Prostate gland (tissue), 2 donors: ENCODE measurements at regions not wholly inside any gene's neighbourhood (a gene's known extent, or its start where the extent isn't known, plus 50 kb on each side); places are given as distances from the start of the nearest gene placed in this dataset.

Source experiments
- DNase-seq: peaks from one replicate; pipeline ENCODE4 v3.0.0-alpha.2; 2019; ENCODE audit warnings: low spot score
- H3K27ac ChIP-seq, 2 donors: fragments of 200-600 bp; sonication (generic); 2 replicates each; pipeline ENCODE4 v1.5.1; 2017 to 2019
- H3K27me3 ChIP-seq: fragments of 200-600 bp; sonication (generic); replicated peaks from 2 replicates; pipeline ENCODE4 v1.5.1; 2019; ENCODE audit not compliant: insufficient read depth
- H3K36me3 ChIP-seq, 2 donors: fragments of 200-600 bp; sonication (generic); 1 replicate in 1 of 2; 2 replicates in 1 of 2; pipeline versions ENCODE4 v1.5.1 to v1.8.1; 2017 to 2019
- H3K4me1 ChIP-seq: fragments of 200-600 bp; sonication (generic); replicated peaks from 2 replicates; pipeline ENCODE4 v1.5.1; 2019
- H3K4me3 ChIP-seq, 2 donors: fragments of 200-600 bp; sonication (generic); 2 replicates each; pipeline ENCODE4 v1.5.1; 2017 to 2019
- H3K9me3 ChIP-seq: fragments of 200-600 bp; sonication (generic); 2 replicates; pipeline ENCODE4 v1.5.1; 2017
- POLR2A ChIP-seq: fragments of 450-650 bp; IDR thresholded peaks from one replicate; pipeline ENCODE4 v1.6.1; 2016; ENCODE audit warnings: antibody characterized with exemption, mild to moderate bottlenecking
- POLR2AphosphoS5 ChIP-seq: sonication (generic); formaldehyde crosslinking; IDR thresholded peaks from one replicate; pipeline ENCODE4 v1.6.1; 2017; ENCODE audit warnings: antibody characterized with exemption
- WGBS: methylation state at CpG from one replicate; pipeline ENCODE4 v1.1.5; 2018; 5-methylcytosine and 5-hydroxymethylcytosine counted together
- intact Hi-C: fragments of 100-400 bp; cut with DNase I; formaldehyde crosslinking; loops from one replicate; pipeline ENCODE4 v1.14.2; 2022
- TF ChIP-seq, protein P1 (sequence below), 4 experiments: fragments of 200-600 bp in 2 of 4; fragments of 450-650 bp in 2 of 4; sonication (generic) in 2 of 4; IDR thresholded peaks; 1 replicate in 3 of 4; 2 replicates in 1 of 4; pipeline ENCODE4 v1.5.1; 2016 to 2019; ENCODE audit warnings: antibody characterized with exemption in 4 of 4, mild to moderate bottlenecking in 2 of 4, moderate library complexity in 2 of 4

DNA sequence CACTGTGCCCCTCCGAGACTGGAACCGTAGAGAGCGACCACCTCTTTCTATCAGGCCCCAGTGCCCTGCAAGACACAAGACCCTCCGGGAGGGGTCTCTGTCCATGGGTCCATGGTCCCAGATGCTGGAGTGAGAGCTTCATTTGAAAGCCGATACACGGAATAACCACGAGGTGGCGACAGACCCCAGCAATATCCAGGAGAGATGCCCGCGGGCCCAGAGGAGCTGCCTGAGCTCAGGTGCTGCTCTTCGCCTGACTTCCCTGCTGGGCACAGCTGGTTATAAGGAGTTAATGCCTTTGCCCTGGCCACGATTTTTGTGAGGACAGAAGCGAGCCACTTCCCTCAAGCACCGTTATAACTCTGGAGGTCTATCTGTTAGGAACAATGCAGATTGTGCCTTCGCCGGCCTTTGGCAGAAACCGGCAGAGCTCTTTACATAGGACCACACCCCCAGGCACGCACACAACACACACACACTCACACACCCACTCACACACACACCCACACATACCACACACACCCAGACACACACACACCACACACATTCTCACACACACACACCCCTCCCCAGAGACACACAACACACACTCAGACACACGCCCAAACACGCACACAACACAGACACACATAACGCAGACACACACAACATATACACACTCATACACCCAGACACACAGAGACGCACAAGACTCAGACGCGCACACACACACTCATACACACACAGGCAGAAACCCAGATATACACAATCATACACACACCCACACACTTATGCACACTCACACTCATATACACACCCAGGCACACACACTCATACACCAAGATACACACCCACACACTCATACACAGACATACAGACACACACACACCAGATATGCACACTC lies 436.4 kb downstream of the SOX9 start:
- intact Hi-C loops: no loop called here
- no peaks in the 10 kb centered on the region for H3K36me3 ChIP-seq

DNA sequence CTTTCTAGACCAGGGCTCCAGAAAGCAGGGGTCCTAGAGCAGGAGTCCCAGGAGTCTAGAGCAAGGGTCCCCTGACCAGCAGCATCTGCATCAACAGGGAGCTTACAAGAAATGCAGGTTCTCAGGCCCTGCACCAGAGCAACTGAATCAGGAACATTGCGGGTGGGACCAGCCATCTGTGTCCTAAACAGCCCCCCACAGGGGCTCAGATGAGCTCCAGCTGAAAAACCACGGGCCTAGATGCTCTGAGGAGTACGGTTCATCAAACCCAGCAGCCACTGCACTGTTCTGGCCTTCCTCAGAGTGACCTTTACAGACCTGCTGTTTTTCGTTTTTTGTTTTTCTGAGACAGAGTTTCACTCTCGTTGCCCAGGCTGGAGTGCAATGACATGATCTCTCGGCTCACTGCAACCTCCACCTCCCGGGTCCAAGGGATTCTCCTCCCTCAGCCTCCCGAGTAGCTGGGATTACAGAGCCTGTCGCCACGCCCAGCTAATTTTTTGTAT lies 438.2 kb downstream of the SOX9 start:
- intact Hi-C loops: no loop called here

More for the DNA sequence above, 436.4 kb downstream of the SOX9 start:
- no peaks in the 10 kb centered on the region for H3K27me3 ChIP-seq
- no peak for TF ChIP-seq POLR2A
- TF ChIP-seq, protein P1, sequence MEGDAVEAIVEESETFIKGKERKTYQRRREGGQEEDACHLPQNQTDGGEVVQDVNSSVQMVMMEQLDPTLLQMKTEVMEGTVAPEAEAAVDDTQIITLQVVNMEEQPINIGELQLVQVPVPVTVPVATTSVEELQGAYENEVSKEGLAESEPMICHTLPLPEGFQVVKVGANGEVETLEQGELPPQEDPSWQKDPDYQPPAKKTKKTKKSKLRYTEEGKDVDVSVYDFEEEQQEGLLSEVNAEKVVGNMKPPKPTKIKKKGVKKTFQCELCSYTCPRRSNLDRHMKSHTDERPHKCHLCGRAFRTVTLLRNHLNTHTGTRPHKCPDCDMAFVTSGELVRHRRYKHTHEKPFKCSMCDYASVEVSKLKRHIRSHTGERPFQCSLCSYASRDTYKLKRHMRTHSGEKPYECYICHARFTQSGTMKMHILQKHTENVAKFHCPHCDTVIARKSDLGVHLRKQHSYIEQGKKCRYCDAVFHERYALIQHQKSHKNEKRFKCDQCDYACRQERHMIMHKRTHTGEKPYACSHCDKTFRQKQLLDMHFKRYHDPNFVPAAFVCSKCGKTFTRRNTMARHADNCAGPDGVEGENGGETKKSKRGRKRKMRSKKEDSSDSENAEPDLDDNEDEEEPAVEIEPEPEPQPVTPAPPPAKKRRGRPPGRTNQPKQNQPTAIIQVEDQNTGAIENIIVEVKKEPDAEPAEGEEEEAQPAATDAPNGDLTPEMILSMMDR (IDR thresholded peaks at IDR 0.05): peak; percentile 66 to 83 (median 70)
- no peaks in the 10 kb centered on the region for H3K9me3 ChIP-seq
- no peaks in the 10 kb centered on the region for H3K4me1 ChIP-seq
- H3K4me3 ChIP-seq: no peak overlapping the region
- DNase-seq: peak; percentile 65
- no peak overlapping the region for H3K27ac ChIP-seq
- 38% methylated on average over 24 of the region's 24 CpGs for WGBS

DNA sequence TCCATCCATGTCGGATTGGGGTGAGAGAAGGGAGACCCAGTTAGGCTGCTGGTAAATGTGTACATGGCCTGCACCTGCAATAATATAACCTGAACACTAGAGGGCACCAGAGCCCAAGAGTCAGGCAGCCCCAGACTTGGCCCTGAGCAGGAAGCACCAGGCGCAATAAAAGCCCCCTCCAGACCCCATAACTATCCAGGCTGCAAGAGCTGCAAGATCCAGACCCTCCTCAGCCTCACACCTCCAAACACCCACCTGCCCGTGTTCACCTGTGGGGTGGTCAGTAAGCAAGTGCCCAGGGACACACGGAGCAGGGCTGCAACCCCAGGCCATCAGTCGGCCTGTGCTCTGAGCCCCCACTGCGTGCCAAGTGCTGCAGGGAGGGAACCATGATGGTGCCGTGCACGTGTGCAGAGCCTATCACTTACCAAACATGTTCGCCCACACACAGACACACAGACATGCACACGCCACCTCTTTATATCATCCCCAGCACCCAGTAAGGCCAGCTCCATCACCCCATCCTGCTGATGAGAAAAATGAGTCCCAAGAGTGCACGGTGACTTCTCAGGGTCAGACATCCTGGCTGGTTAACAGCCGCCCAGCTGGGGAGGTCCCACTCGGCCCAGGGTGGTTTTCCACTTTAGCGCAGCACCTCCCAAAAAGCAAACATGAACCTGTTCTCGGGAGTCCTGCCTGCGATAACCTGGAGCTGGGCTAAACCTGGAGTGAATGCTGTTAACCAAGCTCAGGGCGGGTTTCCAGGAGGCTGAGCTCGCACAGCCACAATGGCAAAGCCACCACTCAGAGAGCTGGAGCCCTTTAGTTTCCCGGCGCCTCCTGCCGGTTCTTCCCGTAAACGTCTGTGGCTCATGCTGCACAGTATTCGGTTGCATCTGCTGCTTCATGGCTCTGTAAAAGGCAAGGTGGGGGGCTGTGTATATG lies 439.8 kb downstream of the SOX9 start:
- intact Hi-C loops: no loop called here
- Histone ChIP-seq H3K27ac (no peak overlapping the region), H3K4me3 (no peak overlapping the region), H3K4me1 (no peaks in the 10 kb centered on the region), H3K9me3 (no peaks in the 10 kb centered on the region), H3K36me3 (no peaks in the 10 kb centered on the region), H3K27me3 (no peaks in the 10 kb centered on the region)
- WGBS: 53% methylated on average over 22 of the region's 24 CpGs
- TF ChIP-seq, protein P1 (IDR thresholded peaks at IDR 0.05): peak; percentile 82 to 88 (median 84)
- no peak for TF ChIP-seq POLR2AphosphoS5
- peak; percentile 69 for DNase-seq

More for the DNA sequence above, 438.2 kb downstream of the SOX9 start:
- no peak overlapping the region for H3K4me3 ChIP-seq
- no peaks in the 10 kb centered on the region for H3K27me3 ChIP-seq
- H3K27ac ChIP-seq: no peak overlapping the region
- no peaks in the 10 kb centered on the region for H3K36me3 ChIP-seq
- TF ChIP-seq, protein P1 (IDR thresholded peaks at IDR 0.05): no peak
- no peak for TF ChIP-seq POLR2AphosphoS5
- TF ChIP-seq POLR2A: no peak
- WGBS: 89% methylated on average over 10 of the region's 10 CpGs
- no peaks in the 10 kb centered on the region for H3K9me3 ChIP-seq
- DNase-seq: no peak
- H3K4me1 ChIP-seq: no peaks in the 10 kb centered on the region

DNA sequence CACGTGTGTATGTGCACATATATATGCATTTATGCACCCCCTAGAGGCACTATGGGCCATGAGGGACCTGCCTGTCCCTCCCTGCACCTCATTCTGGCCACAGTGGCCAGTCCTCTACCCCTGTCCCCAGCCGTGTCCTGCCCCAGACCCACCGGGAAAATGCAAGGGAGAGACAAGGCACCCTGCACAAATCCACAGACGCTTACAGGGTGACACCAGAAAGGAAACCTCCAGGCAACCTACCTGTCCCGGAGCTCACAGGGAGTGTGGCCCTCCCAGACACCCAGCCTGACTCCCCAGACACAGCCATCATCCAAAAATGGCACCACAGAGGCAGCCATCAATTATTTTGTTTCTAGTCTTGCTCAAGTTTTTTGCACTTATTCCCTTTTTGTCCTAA lies 440.4 kb downstream of the SOX9 start:
- TF ChIP-seq POLR2A (no peak), POLR2AphosphoS5 (no peak)
- TF ChIP-seq, protein P1 (IDR thresholded peaks at IDR 0.05): peak in 1 of 4 experiments; percentile 2
- no peaks in the 10 kb centered on the region for H3K36me3 ChIP-seq
- H3K4me1 ChIP-seq: no peaks in the 10 kb centered on the region
- WGBS: 63% methylated on average over 5 of the region's 5 CpGs
- H3K27me3 ChIP-seq: no peaks in the 10 kb centered on the region
- no peak for DNase-seq
- intact Hi-C loops: no loop called here
- no peak overlapping the region for H3K4me3 ChIP-seq
- no peak overlapping the region for H3K27ac ChIP-seq
- H3K9me3 ChIP-seq: no peaks in the 10 kb centered on the region
